PC-3 (cell line): ENCODE measurements at regions not wholly inside any gene's neighbourhood (a gene's known extent, or its start where the extent isn't known, plus 50 kb on each side); places are given as distances from the start of the nearest gene placed in this dataset.

Source experiments
- CTCF ChIP-seq: fragments of 300-600 bp; sonication (generic); conservative IDR thresholded peaks from 2 replicates; pipeline ENCODE4 v1.5.1; 2017; ENCODE audit warnings: antibody characterized with exemption, low read depth, mild to moderate bottlenecking, low read length
- EZH2phosphoT487 ChIP-seq: fragments of 300-600 bp; sonication (generic); IDR thresholded peaks from 2 replicates; pipeline ENCODE4 v1.6.1; 2018; ENCODE audit warnings: mild to moderate bottlenecking, antibody characterized with exemption, low read length, borderline replicate concordance

GRCh38 chr5:86257871-86258270 is 359.9 kb upstream of the COX7C start:
- TF ChIP-seq CTCF (no peak), EZH2phosphoT487 (no peak)
